ENCODE measurements at regions not wholly inside any gene's neighbourhood (a gene's known extent, or its start where the extent isn't known, plus 50 kb on each side); places are given as distances from the start of the nearest gene placed in this dataset.

GRCh38 chr1:214715126-214715525 lies 112.1 kb downstream of the CENPF start:
- Histone ChIP-seq H3K4me3 (ENCODE audit: low read depth, low read length, poor library complexity, severe bottlenecking) (no peak overlapping the region), H3K36me3 (ENCODE audit: insufficient read depth, low read length, poor library complexity, severe bottlenecking) (no peaks in the 10 kb centered on the region), H3K27ac (ENCODE audit: low read depth, low read length, poor library complexity, severe bottlenecking) (no peak overlapping the region), H3K9me3 (ENCODE audit: low read depth, low read length, poor library complexity, severe bottlenecking) (no peaks in the 10 kb centered on the region), H3K27me3 (replicated peaks; ENCODE audit: insufficient read depth, low read depth, low read length, poor library complexity) (peaks cover 30% of the 10 kb centered on the region), H3K4me1 (ENCODE audit: insufficient read depth, low read length, poor library complexity, severe bottlenecking) (no peaks in the 10 kb centered on the region)
- CTCF ChIA-PET: no interaction called here
- TF ChIP-seq CTCF (conservative IDR thresholded peaks at IDR 0.05; ENCODE audit: low read depth, low read length) (no peak), EZH2 (IDR thresholded peaks at IDR 0.05; ENCODE audit: borderline replicate concordance, low read depth, low read length, poor library complexity, severe bottlenecking) (no peak)
- BruUV-seq (replicated peaks): no TSS peak
- intact Hi-C loops (cut with micrococcal nuclease; ENCODE audit: unreplicated experiment): no loop called here
- POLR2A ChIA-PET (ENCODE audit: low non-redundant PET): no interaction called here
- no peak for DNase-seq (ENCODE audit: low spot score)

- H3K9me3 ChIP-seq (ENCODE audit: low read depth, low read length, poor library complexity, severe bottlenecking): no peaks in the 10 kb centered on the region
- no peak overlapping the region for H3K4me3 ChIP-seq (ENCODE audit: low read depth, low read length, poor library complexity, severe bottlenecking)
- no peak for DNase-seq (ENCODE audit: low spot score)
- no peaks in the 10 kb centered on the region for H3K36me3 ChIP-seq (ENCODE audit: insufficient read depth, low read length, poor library complexity, severe bottlenecking)
- no peak overlapping the region for H3K27ac ChIP-seq (ENCODE audit: low read depth, low read length, poor library complexity, severe bottlenecking)
- TF ChIP-seq CTCF (conservative IDR thresholded peaks at IDR 0.05; ENCODE audit: low read depth, low read length) (no peak), EZH2 (IDR thresholded peaks at IDR 0.05; ENCODE audit: borderline replicate concordance, low read depth, low read length, poor library complexity, severe bottlenecking) (no peak)
- no peaks in the 10 kb centered on the region for H3K4me1 ChIP-seq (ENCODE audit: insufficient read depth, low read length, poor library complexity, severe bottlenecking)
- intact Hi-C loops (cut with micrococcal nuclease; ENCODE audit: unreplicated experiment): no loop called here
- POLR2A ChIA-PET (ENCODE audit: low non-redundant PET): no interaction called here
- peaks cover 31% of the 10 kb centered on the region for H3K27me3 ChIP-seq (replicated peaks; ENCODE audit: insufficient read depth, low read depth, low read length, poor library complexity)
- CTCF ChIA-PET: no interaction called here
- BruUV-seq (replicated peaks): no TSS peak
These were observed 114.4 kb downstream of the CENPF start for GRCh38 chr1:214717351-214717750.

GRCh38 chr1:214718724-214719123 lies 115.7 kb downstream of the CENPF start:
- ChIA-PET CTCF (no interaction called here), POLR2A (ENCODE audit: low non-redundant PET) (no interaction called here)
- no peak for DNase-seq (ENCODE audit: low spot score)

More at GRCh38 chr1:214718724-214719123, 115.7 kb downstream of the CENPF start:
- H3K36me3 ChIP-seq (ENCODE audit: insufficient read depth, low read length, poor library complexity, severe bottlenecking): no peaks in the 10 kb centered on the region
- no peaks in the 10 kb centered on the region for H3K9me3 ChIP-seq (ENCODE audit: low read depth, low read length, poor library complexity, severe bottlenecking)
- no peak for TF ChIP-seq CTCF (conservative IDR thresholded peaks at IDR 0.05; ENCODE audit: low read depth, low read length)
- no peak for TF ChIP-seq EZH2 (IDR thresholded peaks at IDR 0.05; ENCODE audit: borderline replicate concordance, low read depth, low read length, poor library complexity, severe bottlenecking)
- no peak overlapping the region for H3K4me3 ChIP-seq (ENCODE audit: low read depth, low read length, poor library complexity, severe bottlenecking)
- H3K27me3 ChIP-seq (replicated peaks; ENCODE audit: insufficient read depth, low read depth, low read length, poor library complexity): peaks cover 28% of the 10 kb centered on the region
- intact Hi-C loops (cut with micrococcal nuclease; ENCODE audit: unreplicated experiment): no loop called here
- no peak overlapping the region for H3K27ac ChIP-seq (ENCODE audit: low read depth, low read length, poor library complexity, severe bottlenecking)
- no peaks in the 10 kb centered on the region for H3K4me1 ChIP-seq (ENCODE audit: insufficient read depth, low read length, poor library complexity, severe bottlenecking)
- BruUV-seq (replicated peaks): no TSS peak
